Limb (tissue), 2 donors: ENCODE measurements at regions not wholly inside any gene's neighbourhood (a gene's known extent, or its start where the extent isn't known, plus 50 kb on each side); places are given as distances from the start of the nearest gene placed in this dataset.
A peak's percentile ranks its signal among the peaks of the same experiment; 100 is the strongest.
"Not testable (repeated sequence)": the region's sequence is repeated elsewhere in the genome, so short reads cannot be mapped to it uniquely, and the experiment has no call there.

Experiments used
- DNase-seq, 2 donors: peaks; one replicate each; pipeline ENCODE4 v3.0.0-alpha.2; 2016; ENCODE audit errors: extremely low spot score in 2 of 2

DNA sequence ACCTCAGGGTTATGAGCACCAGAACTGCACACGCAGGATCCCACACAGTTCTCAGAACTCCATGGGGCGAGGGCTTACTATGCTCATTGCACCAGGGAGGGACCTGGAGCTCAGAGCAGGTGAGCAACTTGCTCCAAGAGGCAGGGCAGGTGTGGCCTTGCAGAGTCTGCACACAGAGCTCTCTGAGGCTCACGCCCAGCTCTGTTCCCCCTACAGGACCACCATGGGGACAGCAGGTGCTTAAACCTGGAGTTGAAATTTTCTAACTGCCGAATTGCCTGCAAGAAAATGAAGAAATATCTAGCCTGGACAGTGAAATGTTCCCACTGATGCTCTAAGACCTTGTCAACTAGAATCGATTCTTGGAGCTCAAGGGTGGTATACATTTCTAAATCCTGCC lies 49.9 kb upstream of the MSMB start:
- not testable (repeated sequence) for DNase-seq

GRCh38 chr10:46096446-46096845 lies 50.4 kb upstream of the MSMB start:
- no peak for DNase-seq

DNA sequence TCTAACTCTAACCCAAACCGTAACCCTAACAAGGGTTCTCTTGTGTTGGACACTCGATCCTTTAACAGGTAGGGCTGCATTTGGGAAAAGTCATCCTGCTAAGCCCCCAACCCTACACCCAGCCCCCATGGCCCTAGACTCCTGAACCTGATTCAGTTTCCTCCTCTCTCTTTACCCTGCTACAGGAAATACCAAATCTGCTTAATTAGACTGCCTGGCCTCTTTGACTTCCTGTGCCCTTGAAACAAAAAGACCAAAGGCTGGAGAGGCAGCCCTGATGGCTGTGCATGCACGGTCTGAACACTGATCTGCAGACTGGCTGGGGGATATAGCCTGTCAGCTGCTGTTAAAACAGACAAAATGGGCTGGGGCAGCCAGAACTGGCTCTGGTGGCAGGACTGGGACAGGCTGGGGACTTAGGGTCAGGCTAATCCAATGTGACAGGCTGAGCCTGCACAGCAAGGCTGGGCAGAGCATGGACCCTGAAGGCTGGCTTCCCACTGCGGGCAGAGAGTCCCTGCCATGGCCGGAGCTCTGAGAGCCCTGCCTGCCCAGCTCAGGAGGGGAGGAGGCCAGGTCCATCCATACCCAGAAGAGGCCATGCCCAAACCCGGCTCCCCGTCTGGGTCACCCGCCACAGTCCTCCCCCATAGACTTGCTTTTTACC lies 51.0 kb upstream of the MSMB start:
- no peak for DNase-seq

- no peak for DNase-seq
Measured at GRCh38 chr10:46097576-46098317, 51.7 kb upstream of the MSMB start.

DNA sequence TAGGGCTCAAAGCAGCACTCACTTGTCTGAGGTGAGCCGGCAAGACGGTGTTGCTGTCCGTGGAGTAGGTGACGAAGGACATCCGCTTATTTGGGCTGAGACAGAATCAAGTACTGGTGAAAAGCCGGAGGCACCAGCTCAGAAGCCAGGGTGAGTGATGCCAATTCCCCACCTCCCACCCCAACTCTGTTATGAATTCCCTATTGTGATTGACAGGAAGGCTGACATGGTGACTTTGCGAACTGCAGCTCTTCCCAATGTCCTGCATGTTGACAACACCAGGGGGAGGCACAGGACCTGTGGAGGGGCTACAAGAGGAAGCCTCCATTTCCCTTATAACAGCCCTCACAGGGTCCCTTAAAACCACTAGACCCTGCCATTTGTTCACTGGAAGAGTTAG lies 52.3 kb upstream of the MSMB start:
- DNase-seq: no peak

DNA sequence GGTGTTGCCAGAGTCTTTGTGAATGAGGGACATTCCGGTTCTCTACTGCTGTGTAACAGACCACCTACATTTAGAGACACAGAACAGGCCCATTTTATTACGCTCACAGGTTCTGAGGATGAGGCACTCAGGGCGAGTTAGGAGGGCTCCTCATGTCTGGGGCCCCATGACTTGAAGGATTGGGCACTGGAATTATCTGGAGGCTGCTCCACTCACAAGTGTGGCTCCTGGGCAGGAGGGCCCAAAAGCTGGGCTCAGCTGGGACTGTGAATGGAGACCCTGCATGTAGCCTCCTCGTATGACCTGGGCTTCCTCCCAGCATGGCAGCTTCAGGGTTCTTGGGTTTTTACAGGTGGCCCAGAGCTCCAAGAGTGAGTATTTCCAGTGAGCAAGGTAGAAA lies 52.9 kb upstream of the MSMB start:
- DNase-seq: not testable (repeated sequence)

DNA sequence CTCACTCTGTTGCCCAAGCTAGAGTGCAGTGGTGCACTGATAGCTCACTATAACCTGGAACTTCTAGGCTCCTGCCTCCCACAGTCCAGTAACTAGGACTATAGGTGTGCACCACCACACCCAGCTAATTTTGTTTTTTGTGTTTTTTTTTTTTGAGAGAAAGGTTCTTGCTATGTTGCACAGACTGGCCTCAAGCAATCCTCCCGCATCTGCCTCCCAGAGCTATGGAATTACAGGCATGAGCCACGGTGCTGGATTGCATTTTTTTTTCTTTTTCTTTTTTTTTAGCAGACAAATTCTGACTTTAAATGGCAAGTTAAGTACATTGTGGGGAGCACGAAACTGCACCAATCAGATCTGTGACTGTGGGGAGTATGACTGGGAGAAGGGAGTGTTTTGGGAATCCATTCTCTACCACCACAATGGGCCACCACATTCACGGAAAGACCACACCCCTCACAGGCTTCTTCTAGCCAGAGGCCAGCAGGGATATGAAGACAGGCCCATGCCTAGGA lies 58.1 kb upstream of the MSMB start:
- no peak for DNase-seq

DNA sequence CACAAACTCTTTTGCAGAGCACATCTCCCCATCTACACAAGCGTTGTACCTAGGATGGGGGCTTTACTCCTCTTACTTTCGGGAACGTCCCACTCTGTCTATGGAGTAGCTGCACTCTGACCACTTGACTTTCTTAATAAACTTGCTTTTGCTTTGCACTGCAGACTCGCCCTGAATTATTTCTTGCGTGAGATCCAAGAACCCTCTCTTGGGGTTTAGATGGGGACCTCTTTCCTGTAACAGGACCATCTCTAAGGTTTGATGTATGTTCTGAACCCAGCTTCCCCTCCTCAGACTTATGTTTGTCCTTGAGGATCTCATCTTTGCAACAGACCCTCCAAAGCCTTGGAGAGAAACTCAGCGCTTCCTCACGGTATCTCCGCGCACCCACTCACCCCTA lies 59.3 kb upstream of the MSMB start:
- not testable (repeated sequence) for DNase-seq

GRCh38 chr10:46105856-46106409 lies 59.9 kb upstream of the MSMB start:
- DNase-seq: not testable (repeated sequence)

DNA sequence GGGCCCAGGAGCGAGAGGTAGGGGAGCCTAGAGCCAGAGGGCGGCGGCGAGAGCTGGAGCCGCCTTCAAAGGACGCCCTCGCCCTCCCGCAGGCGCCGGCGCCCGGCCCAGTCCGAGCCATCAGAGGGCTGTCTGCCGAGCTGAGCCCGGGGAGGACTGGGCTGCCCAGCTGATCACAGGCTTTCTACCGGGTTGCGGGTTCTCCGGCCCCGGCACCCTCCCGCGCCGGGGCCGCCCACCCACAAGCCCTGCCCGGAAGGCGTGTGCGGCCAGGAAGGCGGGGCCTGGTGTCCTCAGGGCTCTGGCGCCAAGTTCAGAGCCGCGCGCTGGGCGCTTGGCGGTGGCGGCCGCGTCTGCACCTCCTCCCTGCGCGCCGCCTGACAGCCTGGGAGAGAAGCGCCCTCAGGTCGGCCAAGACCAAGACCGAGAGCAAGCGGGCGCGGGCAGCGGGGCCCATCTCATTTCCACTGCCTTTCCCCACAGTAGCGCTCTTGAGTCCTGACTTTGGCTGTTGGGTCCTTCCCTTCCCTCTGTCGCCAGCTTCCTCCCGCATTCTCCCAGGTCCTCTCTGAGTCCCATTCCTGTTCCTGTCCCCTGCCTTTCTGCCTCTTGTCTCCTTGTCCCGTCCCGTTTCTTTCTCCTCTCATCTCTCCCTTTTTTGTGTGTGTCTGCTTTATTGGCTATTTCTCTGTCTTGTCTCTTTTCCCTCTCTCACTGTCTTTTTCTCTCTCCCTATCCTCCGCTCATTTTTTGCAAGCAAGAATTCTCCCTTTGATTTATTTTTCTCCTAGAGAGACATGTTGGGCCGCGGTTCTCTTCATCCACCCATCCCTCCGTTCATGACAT lies 60.6 kb upstream of the MSMB start:
- DNase-seq: peak; percentile 27 to 76

- DNase-seq: not testable (repeated sequence)
Measured at GRCh38 chr10:46108158-46108499, 62.1 kb upstream of the MSMB start.

DNA sequence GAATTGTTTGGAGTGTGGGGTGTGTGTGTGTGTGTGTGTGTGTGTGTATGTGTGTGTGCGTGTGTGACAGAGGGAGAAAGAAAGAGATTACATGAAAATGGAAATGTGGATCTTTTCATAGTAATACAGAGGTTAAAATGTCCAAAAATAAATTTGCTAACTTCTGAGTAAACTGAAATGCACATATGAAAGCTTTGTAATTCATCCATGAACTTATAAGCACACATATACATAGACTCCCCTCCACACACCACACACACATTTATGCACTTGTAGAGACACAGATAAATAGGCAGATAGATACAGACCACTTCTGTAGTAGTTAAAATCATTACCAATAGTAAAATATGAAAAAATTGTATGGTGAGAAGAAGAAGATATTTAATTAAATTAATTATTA lies 108.2 kb upstream of the MSMB start:
- not testable (repeated sequence) for DNase-seq

- DNase-seq: not testable (repeated sequence)
Measured at GRCh38 chr10:46154683-46155082, 108.6 kb upstream of the MSMB start.

DNA sequence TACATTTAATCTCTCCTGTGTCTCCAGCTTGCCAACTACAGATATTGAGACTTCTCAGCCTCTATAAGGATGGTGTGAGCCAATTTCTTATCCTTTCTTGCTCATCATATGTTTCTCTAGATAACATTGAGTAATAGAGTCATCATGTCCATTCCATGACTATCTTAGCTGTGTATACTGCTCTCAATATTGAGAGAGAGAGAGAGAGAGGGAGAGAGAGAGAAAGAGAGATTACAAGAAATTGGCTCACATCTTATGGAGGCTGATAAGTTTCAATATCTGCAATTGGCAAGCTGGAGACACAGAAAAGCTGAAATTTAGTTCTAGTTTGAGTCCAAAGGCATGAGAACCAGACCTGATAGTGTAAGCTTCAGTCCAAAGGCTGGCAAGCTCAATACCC lies 110.8 kb upstream of the MSMB start:
- not testable (repeated sequence) for DNase-seq

DNA sequence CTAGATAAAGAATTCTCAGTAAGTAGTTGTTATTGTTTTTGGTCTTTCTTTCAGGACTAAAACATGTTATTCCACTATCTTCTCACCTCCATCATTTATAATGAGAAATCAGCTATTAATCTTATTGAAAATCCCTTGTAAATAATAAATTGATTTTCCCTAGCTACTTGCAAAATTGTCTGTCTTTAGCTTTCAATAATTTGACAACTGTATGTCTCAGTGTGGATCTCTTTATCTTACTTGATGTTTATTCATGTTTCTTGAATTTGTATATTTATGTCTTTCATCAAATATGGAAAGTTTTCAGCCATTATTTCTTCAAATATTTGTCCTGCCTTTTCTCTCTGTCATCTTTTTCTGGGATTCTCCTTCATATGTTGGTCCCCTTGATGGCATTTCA lies 117.1 kb upstream of the ANTXRL start:
- no peak for DNase-seq

DNA sequence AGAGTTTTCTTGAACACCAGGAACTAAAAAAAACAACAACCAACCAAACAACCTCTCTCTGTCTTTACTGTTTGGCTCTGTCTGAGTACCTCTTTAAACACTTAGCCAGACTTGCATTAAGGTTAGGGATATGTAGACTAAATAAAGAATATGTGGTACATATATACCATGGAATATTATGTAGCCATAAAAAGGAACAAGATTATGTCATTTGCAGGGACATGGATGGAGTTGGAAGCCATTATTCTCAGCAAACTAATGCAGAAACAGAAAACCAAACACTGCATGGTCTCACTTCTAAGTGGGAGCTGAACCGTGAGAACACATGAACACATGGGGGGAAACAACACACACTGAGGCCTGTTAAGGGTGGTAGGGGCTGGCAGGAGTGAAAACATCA lies 116.0 kb upstream of the ANTXRL start:
- DNase-seq: no peak

DNA sequence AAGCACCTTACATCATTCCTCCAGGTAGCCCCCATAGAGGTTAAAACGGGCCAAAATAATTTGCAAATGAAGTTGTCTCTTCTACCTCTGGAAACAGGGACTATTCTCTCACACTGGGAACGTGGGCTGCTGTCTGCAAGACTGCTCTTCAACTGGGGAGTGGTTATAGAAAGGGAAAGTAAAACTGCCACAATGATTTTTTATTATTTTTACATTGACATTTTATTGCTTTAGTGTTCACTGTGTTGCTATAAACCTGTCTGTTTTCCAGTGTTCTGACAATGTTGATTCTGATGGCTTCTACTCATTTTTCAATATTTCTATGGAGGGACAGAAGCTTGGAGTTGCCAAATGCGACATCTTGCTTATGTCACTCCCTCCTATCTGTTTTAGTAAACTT lies 115.1 kb upstream of the ANTXRL start:
- DNase-seq: no peak

GRCh38 chr10:46175296-46175695 lies 111.5 kb upstream of the ANTXRL start:
- no peak for DNase-seq

DNA sequence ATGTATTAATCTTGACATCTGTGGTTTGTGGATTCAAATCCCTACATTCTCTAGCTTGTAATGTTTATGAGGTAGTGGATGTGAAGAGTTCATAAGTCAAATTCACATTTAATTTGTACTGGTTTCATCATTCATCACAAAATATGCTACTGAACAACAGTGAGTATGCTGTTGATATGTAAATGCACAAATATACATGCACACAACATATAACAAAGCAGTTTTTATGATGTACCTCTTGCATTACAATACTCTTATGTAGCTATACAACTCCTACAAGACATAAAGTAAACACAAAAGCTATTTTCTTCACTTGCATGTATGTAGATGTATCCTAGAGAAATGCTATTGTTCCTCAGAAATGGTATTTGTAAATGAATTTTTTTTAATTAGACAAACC lies 111.0 kb upstream of the ANTXRL start:
- no peak for DNase-seq

DNA sequence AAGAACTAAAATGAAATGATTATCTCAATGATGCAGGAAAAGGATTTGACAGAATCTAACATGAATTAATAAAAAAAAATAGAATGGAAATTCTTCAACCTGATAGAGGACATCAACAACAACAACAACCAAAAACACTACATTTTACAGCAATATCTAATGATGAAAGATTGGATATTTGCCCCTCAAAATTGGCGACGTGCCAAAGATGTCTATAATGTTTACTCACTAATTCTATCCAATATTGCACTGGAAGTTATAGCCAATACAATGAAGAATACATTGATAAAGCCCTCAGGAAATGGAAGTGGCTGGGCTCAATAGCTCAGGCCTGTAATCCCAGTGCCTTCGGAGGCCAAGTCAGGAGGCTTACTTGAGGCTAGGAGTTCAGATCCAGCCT lies 99.4 kb upstream of the ANTXRL start:
- DNase-seq: not testable (repeated sequence)

DNA sequence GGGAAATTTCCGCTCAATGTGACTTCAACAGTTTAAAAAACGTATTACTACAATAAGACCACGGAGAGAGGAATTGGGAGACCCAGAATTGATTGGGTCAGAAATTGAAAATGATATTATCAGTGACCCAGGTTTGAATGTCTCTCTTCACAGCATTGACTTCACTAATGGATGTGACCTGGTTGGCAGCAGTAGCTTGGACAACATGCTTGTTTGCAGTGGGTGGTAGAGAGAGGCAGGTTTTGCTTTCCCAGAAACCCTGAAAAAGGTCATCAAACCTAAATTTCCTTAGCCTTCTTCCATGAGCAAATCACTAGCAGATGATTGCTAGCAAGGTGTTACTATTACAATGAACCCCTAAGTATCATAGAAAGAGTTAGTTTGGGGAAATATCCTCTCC lies 89.7 kb upstream of the ANTXRL start:
- no peak for DNase-seq

DNA sequence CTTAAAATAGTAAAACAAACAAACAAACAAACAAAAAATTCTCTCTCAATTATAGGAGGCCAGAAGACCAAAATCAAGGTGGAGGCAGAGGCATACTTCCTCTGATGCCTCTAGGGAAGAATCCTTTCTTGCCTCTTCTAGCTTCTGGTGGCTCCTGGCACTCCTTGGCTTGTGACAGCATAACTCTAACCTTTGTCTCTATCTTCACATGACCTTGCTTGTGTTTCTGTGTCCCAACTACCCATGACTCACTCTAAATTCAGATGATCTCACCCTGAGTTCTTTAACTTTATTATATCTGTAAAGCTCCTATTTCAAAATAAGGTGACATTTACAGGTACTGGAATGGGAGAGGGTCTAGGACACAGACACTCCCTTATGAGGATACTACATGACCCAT lies 88.3 kb upstream of the ANTXRL start:
- no peak for DNase-seq
